ENCODE measurements at regions not wholly inside any gene's neighbourhood (a gene's known extent, or its start where the extent isn't known, plus 50 kb on each side); places are given as distances from the start of the nearest gene placed in this dataset.

DNA sequence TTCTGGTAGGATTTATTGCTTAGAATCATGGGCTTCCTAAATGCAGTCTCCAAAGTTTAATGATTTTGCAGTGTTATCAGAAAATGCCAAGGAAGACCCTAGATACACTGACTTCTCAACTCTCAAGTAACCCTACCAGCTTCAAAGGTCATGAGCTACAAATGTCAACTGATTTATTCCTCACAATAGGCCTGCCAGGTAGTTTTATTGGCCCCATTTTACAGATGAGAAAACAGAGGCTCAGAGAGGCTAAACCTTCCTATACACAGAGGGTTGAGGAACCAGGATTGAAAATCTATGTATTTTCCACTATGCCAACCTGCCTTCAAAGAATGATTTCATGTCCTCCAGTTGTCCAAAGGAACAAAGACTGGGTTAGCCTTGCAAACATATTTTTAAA, 384.4 kb upstream of the POU3F1 start:
- TF ChIP-seq, protein P1, sequence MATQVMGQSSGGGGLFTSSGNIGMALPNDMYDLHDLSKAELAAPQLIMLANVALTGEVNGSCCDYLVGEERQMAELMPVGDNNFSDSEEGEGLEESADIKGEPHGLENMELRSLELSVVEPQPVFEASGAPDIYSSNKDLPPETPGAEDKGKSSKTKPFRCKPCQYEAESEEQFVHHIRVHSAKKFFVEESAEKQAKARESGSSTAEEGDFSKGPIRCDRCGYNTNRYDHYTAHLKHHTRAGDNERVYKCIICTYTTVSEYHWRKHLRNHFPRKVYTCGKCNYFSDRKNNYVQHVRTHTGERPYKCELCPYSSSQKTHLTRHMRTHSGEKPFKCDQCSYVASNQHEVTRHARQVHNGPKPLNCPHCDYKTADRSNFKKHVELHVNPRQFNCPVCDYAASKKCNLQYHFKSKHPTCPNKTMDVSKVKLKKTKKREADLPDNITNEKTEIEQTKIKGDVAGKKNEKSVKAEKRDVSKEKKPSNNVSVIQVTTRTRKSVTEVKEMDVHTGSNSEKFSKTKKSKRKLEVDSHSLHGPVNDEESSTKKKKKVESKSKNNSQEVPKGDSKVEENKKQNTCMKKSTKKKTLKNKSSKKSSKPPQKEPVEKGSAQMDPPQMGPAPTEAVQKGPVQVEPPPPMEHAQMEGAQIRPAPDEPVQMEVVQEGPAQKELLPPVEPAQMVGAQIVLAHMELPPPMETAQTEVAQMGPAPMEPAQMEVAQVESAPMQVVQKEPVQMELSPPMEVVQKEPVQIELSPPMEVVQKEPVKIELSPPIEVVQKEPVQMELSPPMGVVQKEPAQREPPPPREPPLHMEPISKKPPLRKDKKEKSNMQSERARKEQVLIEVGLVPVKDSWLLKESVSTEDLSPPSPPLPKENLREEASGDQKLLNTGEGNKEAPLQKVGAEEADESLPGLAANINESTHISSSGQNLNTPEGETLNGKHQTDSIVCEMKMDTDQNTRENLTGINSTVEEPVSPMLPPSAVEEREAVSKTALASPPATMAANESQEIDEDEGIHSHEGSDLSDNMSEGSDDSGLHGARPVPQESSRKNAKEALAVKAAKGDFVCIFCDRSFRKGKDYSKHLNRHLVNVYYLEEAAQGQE (IDR thresholded peaks at IDR 0.05; ENCODE audit: insufficient read depth in 1 of 2, low read depth in 2 of 2, low read length in 2 of 2): no peak
- TF ChIP-seq TAF1 (IDR thresholded peaks at IDR 0.05; ENCODE audit: borderline replicate concordance, insufficient read depth, low read length) (no peak), POLR2AphosphoS5 (IDR thresholded peaks at IDR 0.05; ENCODE audit: low read depth, low read length) (no peak)

All from PFSK-1 (cell line).